HK-2 (cell line): ENCODE measurements at regions not wholly inside any gene's neighbourhood (a gene's known extent, or its start where the extent isn't known, plus 50 kb on each side); places are given as distances from the start of the nearest gene placed in this dataset.

Experiments
- DNase-seq: peaks from one replicate; pipeline ENCODE4 v3.0.0-alpha.2; 2018; ENCODE audit not compliant: unreplicated experiment

DNA sequence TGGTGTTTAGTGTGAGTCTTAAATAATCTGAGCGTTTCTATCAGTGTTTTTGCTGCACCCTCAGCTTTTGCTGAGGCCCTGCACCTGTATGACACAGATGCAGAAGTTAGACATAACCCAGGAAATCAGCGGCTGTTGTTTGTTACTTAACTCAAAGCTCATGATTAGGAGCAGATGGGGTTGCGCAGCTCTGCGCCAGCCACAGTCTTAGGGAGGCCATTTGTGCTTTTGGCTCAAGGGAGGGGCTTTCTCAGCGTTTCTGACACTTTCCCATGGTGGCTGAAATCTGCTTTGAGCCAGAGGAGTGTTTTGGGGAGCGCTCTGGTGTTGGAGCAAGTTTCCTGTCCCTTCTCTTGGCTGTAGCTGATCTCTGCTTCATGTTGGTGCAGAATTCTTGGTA lies 433.8 kb downstream of the NAF1 start:
- no peak for DNase-seq

DNA sequence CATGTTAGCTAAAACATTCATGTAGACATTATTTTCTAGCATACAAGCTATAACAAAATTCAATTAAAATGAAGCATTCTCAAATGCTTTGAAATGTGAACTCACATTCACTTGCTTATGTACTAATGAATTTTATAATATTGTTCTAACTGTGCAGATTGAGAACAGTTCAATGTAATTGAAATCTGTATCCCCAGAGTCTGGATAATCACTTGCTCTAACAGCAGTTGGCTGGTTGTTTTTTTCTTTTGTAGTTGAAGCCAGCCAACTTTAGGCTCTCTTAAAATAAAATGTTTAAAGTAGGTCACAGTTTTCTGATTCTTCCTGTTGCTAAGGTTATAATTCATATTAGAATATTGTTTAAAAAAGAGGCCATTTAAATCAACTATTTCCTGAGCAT lies 438.9 kb downstream of the NAF1 start:
- DNase-seq: no peak

DNA sequence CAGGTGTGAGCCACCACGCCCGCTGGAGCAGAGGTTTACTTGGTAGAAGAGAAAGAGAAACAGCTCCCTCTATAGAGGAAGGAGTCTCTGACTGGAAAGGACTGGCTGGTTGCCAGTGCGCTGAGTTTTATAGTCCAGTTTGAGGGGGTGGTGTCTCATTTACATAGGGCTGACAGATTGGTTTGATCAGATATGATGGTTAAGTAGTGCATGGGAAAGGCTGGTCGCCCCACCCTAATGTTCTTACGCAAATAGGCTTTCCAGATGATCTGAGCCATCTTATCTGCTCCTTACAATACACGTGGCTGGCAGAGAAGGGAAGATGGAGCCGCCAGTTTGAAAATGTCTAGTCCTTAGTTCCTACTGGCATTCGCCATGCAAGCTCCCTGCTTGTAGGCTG lies 439.5 kb downstream of the NAF1 start:
- DNase-seq: no peak

DNA sequence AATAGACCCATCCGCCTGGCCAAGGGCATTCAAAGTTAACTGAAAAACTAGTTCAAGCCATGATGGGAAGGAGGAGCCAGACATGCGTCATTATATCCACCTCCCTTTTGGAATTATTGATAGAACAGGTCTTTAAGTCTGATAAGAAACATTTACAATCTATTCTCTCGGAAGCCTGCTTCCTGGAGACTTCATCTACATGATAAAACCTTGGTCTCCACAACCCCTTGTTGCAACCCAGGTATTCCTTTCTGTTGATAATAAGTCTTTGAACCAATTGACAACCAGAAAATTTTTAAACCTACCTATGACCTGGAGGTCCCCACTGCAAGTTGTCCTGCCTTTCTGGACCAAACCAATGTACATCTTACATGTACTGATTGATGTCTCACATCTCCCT lies 451.3 kb downstream of the NAF1 start:
- DNase-seq: no peak

DNA sequence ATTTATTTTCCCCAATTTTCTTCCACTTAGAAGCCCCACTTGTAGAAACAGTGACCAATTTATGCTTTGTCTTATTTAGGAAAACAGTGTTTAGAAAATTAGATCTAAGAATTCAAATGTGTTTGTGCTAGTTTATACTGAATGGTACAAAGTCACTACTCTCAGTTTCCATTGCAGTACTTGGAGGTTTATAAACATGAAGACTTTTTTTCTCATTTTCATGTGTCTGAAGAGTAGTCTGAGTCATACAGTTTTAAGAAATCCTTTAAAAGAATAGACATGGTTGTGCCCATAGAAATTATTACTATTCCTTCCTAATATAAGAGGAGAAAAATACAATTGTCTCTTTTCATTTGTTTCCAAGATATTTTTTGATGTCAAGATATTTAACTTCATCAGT lies 458.7 kb downstream of the NAF1 start:
- no peak for DNase-seq

DNA sequence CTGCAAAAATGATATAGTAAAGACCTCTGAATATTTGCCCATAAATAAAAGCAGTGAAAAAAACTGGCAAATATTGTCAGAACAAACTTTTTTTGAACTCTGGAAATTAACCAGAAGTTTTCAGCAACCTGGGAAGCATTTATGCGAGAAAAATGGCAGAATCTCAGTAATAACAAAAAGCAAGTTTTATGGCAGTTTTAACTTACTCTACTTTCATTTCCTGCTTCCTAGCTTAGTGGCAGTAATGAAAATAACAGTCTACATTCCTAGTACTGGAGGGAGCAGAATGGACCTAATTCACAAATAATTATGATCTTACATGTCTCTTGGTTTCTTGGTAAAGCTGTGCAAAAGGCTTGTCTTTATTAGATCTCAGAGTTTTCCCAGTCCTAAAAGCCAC lies 460.1 kb downstream of the NAF1 start:
- DNase-seq: no peak

DNA sequence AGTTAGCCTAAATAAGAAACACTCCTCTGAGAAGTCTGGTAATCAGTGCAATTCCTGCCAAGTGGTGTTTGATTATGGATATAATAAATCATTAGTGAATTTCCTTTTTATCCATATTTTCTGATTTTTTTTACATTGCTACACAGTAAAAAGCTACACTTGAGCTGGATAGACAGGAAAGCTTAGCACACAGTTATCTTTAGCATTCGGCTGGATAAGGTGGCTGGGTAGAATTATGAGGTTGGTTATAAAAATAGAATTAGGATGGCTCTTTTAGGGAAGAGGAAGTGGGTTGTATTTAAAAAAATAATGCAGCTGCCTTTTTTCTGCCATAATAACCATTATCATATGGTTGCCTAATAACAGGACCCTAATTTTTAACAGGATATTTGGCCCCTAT lies 460.6 kb downstream of the NAF1 start:
- DNase-seq: no peak

DNA sequence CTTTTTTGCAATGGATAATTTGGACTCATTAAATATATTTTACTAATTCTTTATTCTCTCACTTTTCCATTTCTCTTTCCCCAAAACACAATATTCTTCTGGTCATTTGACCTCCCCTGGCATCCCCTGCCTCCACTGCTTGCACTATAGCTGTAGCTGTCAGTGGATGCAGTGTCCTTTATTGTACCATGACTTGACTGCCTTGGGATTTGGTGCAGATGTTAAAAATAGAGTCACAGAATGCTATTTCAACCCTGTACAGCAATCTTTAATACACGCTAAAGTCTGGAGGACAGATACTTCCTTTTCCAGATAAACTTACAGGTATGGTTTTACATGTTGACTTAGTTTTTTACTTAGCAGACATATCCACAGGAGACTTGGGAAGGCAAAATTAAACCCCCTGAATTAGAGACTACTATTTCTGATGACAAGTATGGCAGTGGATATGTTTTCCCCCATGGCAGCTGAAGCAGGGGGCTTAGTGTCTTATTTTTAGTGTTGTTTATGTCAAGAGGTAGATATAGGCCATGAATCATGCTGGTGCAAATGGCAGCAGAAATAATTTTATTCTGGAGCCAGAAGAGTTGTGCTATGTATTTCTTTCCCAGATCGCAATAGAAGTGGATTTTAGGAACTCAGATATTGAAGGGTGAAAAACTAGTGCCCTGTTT lies 461.4 kb downstream of the NAF1 start:
- no peak for DNase-seq

DNA sequence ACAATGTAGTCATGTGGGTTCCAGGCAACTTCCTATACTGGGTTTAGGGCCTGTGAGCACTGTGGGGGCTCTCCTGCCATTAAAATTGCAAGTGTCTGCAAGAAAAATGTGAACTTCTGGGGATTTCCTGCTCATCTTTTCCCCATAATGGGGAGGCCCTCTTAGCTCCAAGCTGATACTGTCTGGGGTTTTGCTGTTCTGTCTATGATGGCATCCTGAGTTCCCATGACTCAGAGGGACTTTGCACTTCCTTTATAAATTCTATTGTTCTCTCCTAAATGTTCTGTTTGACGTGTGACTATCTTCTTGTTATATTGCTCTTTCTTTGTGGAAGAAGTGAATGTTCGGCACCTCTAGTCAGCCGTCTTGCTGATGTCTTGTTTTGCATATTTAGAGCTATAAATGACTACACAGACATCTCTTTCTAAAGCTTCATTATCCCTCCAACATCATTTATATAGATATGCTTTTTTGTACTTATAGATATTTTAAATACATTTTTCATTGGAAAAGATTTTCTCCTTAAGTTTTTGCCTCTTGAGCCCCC lies 465.8 kb downstream of the NAF1 start:
- DNase-seq: no peak

DNA sequence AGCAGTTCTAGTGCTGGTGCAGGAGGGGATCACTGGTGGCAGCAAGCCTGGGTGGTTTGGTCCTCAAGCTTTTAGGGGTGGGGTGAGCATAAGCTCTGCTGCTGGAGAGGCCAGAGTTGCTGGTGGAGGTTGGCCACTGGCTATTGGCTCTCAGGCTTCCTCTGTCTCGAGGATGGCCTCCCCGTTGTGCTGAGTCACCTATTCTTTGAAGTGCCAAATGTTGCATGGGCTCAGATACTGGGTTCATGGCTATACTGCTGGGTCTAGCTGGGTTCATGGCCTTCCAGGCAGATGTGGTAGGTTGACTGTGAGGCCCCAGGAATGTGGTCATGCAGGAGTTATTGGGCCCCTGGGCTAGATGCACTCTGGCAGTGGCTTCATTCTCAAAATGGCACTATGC lies 466.3 kb downstream of the NAF1 start:
- no peak for DNase-seq

DNA sequence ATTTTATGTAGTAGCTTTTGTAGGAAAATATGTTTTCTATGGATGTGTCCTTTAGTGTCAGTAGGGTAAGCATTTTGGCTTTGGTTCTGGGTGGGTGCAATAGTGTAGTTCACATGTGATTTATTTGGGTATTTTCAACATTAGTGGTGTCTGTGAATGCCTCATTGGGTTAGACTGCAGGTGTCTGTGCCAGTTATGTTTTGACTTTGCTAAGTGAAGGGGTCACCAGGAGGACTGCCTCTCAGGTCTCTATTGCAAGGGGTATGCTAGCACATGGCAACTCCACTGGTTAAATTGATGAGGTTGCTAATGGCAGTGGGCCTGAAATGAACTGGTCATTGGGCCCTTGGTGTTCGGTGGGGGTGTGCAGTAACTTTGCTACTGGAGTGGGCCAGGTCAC lies 467.1 kb downstream of the NAF1 start:
- no peak for DNase-seq

DNA sequence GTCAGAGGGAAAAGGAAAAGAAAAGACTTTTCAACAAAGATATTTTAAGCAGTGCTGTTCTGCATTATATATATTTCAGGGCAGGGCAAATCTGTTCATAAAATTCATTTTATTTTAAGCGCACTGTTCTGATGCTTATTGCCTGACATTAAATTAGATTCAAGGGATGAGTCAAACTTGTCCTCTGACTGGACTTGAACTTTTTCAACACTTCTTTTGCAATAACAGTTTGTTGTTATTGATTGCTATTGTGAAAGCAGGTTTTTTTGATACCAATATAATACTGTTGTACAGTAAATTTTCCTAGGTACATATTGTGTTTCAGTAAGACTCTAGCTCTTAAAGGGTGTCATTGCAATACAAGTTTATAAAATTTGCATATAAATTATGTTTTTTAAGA lies 481.3 kb downstream of the NAF1 start:
- DNase-seq: no peak

DNA sequence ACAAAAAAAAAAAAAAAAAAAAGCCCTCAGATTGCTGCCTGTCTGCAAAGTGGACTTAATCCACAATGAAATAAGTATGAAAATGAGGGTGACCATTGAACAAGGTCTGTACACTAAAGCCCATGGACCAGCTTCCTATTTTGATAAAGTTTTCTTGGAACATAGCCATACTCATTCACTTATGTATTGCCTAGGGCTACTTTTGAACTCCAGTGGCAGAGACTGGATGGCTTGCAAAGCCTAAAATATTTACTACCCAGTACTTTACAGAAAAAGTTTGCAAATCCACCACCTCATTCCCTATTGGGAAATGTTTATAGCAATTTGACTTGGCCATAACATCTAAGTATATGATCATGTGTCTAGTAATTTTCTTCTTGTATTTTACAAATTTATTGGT lies 481.7 kb downstream of the NAF1 start:
- DNase-seq: no peak

DNA sequence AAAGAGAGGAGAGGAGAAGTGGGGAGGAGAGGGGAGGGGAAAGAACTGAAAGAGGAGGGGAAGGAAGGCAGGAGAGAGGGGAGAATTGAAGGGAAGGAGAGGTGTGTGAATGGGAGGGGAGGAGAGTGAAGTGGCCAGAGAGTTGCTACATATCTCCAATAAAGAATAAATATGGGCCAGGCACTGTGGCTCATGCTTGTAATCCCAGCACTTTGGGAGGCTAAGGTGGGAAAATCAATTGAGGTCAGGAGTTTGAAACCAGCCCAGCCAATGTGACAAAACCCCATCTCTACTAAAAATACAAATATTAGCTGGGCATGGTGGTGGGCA lies 482.4 kb downstream of the NAF1 start:
- no peak for DNase-seq

DNA sequence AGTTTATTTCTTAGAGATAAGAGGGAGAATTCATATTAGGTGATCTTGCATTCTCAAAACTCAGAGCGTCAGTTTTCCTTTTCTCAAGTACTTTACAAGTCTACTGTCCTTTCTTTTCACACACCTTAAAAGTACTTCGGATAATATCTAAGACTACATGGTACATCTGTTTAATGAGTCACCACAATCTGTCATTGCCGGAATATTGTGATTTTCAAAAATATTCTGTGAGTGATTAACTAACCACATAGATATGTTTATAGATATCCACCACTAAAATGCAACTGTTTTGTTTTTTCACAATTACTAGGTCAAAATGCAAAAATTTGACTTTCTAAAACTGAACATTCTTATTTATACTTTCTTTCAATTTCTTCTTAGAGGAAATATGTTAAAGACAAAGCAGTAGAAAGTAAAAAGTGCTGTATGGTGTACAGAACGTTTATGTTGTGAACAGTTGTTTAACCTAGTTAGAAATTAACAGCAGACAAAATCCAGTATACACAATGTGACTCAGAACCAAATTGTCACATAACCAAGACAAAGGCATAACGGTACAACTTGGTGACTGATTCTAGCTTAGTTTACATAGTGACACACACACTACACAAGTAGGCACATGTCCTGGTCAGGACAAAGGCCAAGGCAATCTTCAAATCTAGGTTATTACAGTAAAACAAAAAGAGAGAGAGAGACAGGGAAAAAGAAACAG lies 482.9 kb downstream of the NAF1 start:
- no peak for DNase-seq

DNA sequence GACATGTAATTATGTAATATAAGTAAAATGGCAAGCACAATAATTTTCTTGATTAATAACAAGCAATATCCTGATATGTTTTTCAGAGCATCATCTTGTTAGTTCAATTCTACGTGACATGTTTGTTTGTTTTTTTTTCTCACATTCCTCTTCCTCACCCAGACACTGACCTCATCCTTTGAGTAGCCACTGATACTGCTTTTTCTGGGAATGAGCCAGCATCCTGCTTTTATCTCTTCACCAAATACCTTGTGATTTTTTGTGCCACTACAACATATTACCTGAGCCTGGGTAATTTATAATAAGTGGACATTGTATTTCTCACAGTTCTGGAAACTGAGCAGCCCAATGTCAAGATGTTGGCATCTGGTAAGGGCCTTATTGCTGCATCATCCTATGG lies 484.0 kb downstream of the NAF1 start:
- no peak for DNase-seq

DNA sequence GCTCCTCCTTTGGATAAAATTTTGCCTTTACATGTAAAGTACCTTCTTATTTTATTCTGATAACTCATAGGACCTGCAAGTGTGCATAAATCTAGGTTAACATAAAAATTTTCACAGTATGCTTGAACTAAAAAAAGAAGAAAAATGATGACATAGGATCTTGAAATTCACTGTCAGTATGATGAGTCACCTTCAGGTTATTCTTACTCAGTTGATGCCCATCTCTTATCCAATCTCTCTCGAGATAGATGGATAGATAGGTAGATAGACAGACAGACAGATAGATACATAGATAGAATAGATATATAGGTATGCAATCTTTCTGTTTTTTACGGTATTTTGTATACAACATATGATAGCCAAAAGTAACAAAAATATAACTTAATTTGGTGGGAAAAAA lies 485.5 kb downstream of the NAF1 start:
- no peak for DNase-seq

DNA sequence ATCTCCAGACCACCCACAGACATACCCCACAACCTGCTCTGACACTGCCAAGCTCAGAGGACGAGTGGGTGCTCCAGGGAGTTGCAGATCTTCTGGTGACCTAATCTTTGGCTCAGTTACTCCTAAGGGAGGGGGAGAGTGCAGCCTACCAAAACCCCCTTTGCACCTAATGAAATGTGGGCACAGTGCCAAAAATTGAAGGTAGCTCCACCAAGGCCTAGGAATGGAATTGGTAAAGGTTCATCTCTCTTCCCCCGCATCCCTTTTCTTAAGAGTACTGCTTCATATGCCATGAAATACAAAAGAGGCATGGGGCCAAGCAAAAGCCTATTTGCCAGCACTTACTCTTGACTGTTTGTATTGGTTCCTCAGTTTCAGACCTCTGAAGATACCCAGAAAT lies 491.0 kb downstream of the NAF1 start:
- no peak for DNase-seq

DNA sequence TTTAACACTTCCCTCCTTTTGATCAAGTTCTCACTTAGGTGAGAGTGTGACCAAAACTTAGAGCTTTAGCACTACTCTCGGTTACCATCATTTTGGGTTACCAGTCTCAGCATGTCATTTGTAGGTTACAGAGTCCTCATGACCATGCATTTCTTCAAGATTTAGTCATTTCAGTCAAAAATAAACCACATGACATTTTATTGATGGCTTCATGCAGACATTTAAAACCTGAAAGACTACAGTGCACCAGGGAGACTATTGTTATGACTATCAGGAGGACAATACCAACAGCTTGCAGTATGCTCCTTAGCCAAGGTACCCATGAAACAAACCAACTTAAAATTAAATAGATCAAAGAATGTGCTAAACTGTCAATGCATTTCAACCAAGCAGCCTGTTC lies 498.1 kb upstream of the FSTL5 start:
- no peak for DNase-seq

DNA sequence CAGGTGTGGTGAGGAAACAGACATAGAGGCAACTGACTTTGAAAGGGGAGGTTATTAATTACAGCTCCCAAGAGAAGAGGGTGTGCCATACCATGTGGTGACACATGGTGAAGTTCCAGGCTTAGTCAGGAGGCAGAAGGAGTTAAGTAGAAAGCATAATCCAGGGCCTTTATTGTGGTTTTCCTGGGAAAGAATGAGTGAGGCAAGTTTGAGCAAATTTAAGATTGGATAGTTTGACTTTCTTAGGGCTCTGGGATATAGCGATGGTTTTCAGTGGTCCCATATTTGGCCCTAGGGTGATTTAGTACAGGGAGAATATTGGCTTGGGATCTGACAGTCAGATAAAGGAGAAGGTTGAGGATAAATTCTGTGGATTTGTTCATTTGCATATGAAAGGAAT lies 495.9 kb upstream of the FSTL5 start:
- DNase-seq: no peak

DNA sequence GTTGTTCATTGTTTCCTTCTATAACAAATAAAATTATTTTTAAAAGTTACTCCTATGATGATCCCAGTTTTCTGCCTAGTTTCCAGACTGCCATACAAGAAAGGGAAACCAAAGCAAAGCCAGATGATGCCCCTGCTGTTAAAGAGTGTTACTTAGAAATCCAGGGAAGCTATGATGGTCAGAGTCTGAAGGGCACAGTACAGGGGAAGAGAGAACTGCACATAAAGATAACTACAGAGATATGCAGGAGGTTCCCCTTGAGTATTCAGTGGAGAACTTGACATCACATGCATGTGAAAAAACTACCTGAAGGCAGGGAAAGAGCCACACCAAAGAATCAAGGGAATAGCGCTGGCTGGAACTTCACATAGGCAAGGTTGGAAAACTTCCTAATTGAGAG lies 494.2 kb upstream of the FSTL5 start:
- DNase-seq: no peak

DNA sequence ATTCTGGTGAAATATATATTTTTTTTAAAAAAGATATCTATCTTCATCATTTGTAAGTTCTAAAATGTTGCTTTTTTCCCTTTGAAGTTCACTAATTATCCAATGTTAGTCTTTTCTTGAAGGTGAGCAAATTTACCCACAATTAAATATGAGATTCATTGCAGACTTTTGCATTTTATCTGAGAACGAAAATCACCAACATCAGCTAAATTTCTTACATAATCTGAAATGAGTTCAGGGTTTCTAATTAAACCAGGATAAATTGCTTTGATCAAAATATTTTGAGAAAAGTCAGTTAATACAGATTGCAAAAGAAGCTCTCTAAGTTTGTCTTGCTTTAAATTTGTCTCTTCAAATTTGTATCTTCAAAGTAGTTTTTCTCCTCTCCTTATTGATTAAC lies 486.4 kb upstream of the FSTL5 start:
- no peak for DNase-seq

DNA sequence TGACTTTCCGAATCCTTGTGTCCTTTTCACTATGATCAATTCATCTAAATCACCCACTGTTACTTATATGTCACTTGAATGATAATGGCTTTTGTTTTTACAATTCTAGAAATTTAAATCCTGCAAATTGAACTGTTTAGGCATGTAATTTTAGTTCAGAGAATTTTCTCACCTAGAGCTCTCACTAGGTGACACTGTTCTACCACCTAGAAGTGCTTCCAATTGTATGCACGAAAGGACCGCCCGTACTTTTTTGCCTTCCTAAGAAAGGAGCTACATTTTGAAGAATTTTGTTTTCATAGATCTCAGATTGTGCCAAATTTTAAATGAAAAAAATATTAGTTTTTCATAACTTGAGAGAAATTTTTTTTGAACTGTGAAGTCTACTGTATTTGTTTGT lies 481.6 kb upstream of the FSTL5 start:
- no peak for DNase-seq

DNA sequence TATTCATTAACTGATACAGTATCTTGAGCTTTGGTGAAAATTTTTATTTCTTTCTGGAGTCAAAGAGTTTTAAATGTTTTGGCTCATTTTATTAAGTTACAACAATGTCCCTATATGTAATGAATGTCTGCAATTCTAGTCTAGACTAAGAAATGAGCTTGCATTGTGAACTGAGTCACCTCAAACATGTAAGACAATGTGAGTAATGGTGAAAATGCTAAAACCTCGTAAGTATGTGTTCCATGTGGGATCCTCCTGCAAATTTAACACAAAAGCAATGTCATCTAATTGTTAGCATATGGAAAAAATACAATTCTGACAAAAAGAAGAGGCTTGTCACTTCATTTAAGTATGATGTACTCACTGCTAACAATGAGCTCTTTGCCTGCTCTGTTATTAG lies 480.5 kb upstream of the FSTL5 start:
- no peak for DNase-seq
